WTC11 (cell line): ENCODE measurements at regions not wholly inside any gene's neighbourhood (a gene's known extent, or its start where the extent isn't known, plus 50 kb on each side); places are given as distances from the start of the nearest gene placed in this dataset.
"Not testable (repeated sequence)": the region's sequence is repeated elsewhere in the genome, so short reads cannot be mapped to it uniquely, and the experiment has no call there.

Experiments used
- ATAC-seq: fragments of 200-7000 bp; cut with Tn5 transposase; 2 replicates; pipeline ENCODE4 v1.10.0; 2021; ENCODE audit warnings: mild to moderate bottlenecking, moderate library complexity
- CTCF ChIA-PET: fragments of 300-600 bp; sonication (Branson Sonifier 250); formaldehyde crosslinking; loops from one replicate; lab custom pipeline; 2021; ENCODE audit warnings: antibody characterized with exemption; lab: Charles Lee
- POLR2A ChIA-PET: fragments of 350-600 bp; sonication (Branson Sonifier 250); formaldehyde crosslinking; loops from one replicate; lab custom pipeline; 2021; ENCODE audit warnings: antibody characterized with exemption; lab: Charles Lee
- DNase-seq: peaks from one replicate; pipeline ENCODE4 v3.0.0; 2021; ENCODE audit warnings: low spot score
- H3K27ac Mint-ChIP-seq: 2 replicates; pipeline ENCODE4 v1.8.0; 2021; ENCODE audit warnings: mixed read lengths
- H3K27me3 Mint-ChIP-seq: 2 replicates; pipeline ENCODE4 v1.8.0; 2021; ENCODE audit warnings: low read depth, mild to moderate bottlenecking, moderate library complexity, mixed read lengths
- H3K36me3 Mint-ChIP-seq: 2 replicates; pipeline ENCODE4 v1.8.0; 2021; ENCODE audit warnings: mixed read lengths
- H3K4me1 Mint-ChIP-seq: 2 replicates; pipeline ENCODE4 v1.8.0; 2022; ENCODE audit warnings: mixed read lengths
- H3K4me3 Mint-ChIP-seq: 2 replicates; pipeline ENCODE4 v1.8.0; 2021; ENCODE audit warnings: mild to moderate bottlenecking, moderate library complexity, mixed read lengths
- H3K9me3 Mint-ChIP-seq: 2 replicates; pipeline ENCODE4 v1.8.0; 2021; ENCODE audit warnings: mixed read lengths
- CBFB ChIP-seq: sonication (generic); formaldehyde crosslinking; IDR thresholded peaks from 2 replicates; pipeline ENCODE4 v1.8.1; 2022; ENCODE audit warnings: mild to moderate bottlenecking, low read depth, missing genetic modification reagents
- CDX4 ChIP-seq: fragments of 250-450 bp; sonication (Bioruptor Pico); IDR thresholded peaks from 2 replicates; pipeline ENCODE4 v1.9.0; 2021; ENCODE audit warnings: moderate library complexity, mild to moderate bottlenecking, inconsistent platforms, borderline replicate concordance
- CTCF ChIP-seq: fragments of 200-600 bp; IDR thresholded peaks from 2 replicates; pipeline ENCODE4 v1.8.0; 2022; ENCODE audit warnings: antibody characterized with exemption
- ELF4 ChIP-seq: sonication (generic); formaldehyde crosslinking; IDR thresholded peaks from 2 replicates; pipeline ENCODE4 v1.8.1; 2022; ENCODE audit warnings: low read depth, mild to moderate bottlenecking, moderate library complexity, missing genetic modification reagents
- GRHL2 ChIP-seq: fragments of 250-450 bp; sonication (Bioruptor Pico); IDR thresholded peaks from 2 replicates; pipeline ENCODE4 v1.8.0; 2022; ENCODE audit warnings: mild to moderate bottlenecking, moderate library complexity; ENCODE audit not compliant: insufficient replicate concordance, severe bottlenecking
- HMGA2 ChIP-seq: fragments of 250-450 bp; sonication (Bioruptor Pico); IDR thresholded peaks from 2 replicates; pipeline ENCODE4 v1.4.0; 2021; ENCODE audit warnings: mild to moderate bottlenecking, moderate library complexity
- IRF1 ChIP-seq: sonication (generic); formaldehyde crosslinking; IDR thresholded peaks from 2 replicates; pipeline ENCODE4 v1.8.0; 2023; ENCODE audit warnings: missing genetic modification reagents
- JAZF1 ChIP-seq: fragments of 250-450 bp; sonication (Bioruptor Pico); IDR thresholded peaks from 2 replicates; pipeline ENCODE4 v1.9.0; 2021; ENCODE audit warnings: moderate library complexity, mild to moderate bottlenecking, inconsistent platforms
- MAX ChIP-seq: sonication (generic); formaldehyde crosslinking; IDR thresholded peaks from 2 replicates; pipeline ENCODE4 v1.8.0; 2022; ENCODE audit warnings: mild to moderate bottlenecking, missing genetic modification reagents
- NFE2L1 ChIP-seq: sonication (generic); formaldehyde crosslinking; IDR thresholded peaks from 2 replicates; pipeline ENCODE4 v1.8.1; 2023; ENCODE audit warnings: missing genetic modification reagents
- NFYB ChIP-seq: sonication (generic); formaldehyde crosslinking; conservative IDR thresholded peaks from 2 replicates; pipeline ENCODE4 v1.8.0; 2022; ENCODE audit warnings: low read depth, missing genetic modification reagents
- NR1H2 ChIP-seq: sonication (generic); formaldehyde crosslinking; IDR thresholded peaks from 2 replicates; pipeline ENCODE4 v1.9.0; 2021; ENCODE audit warnings: mild to moderate bottlenecking, moderate library complexity, missing genetic modification reagents
- NR3C1 ChIP-seq: sonication (generic); formaldehyde crosslinking; conservative IDR thresholded peaks from 2 replicates; pipeline ENCODE4 v1.8.1; 2023; ENCODE audit warnings: low read depth, mild to moderate bottlenecking, missing genetic modification reagents
- OVOL2 ChIP-seq: fragments of 250-450 bp; sonication (Bioruptor Pico); IDR thresholded peaks from 2 replicates; pipeline ENCODE4 v1.9.0; 2021; ENCODE audit warnings: mild to moderate bottlenecking, borderline replicate concordance
- TEAD1 ChIP-seq: sonication (generic); formaldehyde crosslinking; IDR thresholded peaks from 2 replicates; pipeline ENCODE4 v1.8.0; 2022; ENCODE audit warnings: mild to moderate bottlenecking, missing genetic modification reagents
- ZBTB21 ChIP-seq: sonication (generic); formaldehyde crosslinking; IDR thresholded peaks from 2 replicates; pipeline ENCODE4 v1.8.1; 2023; ENCODE audit warnings: mild to moderate bottlenecking, missing genetic modification reagents, borderline replicate concordance
- ZBTB43 ChIP-seq: sonication (generic); formaldehyde crosslinking; IDR thresholded peaks from 2 replicates; pipeline ENCODE4 v1.8.1; 2023; ENCODE audit warnings: mild to moderate bottlenecking, missing genetic modification reagents
- ZNF263 ChIP-seq: sonication (generic); formaldehyde crosslinking; IDR thresholded peaks from 2 replicates; pipeline ENCODE4 v1.8.1; 2022; ENCODE audit warnings: low read depth, mild to moderate bottlenecking, moderate library complexity, missing genetic modification reagents
- ZNF317 ChIP-seq: sonication (generic); formaldehyde crosslinking; IDR thresholded peaks from 2 replicates; pipeline ENCODE4 v1.8.1; 2023; ENCODE audit warnings: low read depth, mild to moderate bottlenecking, moderate library complexity, missing genetic modification reagents, borderline replicate concordance
- ZNF425 ChIP-seq: fragments of 250-450 bp; sonication (Bioruptor Pico); conservative IDR thresholded peaks from 2 replicates; pipeline ENCODE4 v1.9.0; 2021; ENCODE audit warnings: mild to moderate bottlenecking

- Mint-ChIP-seq H3K9me3 (peaks cover 15% of the 10 kb centered on the region), H3K4me3 (no peak overlapping the region), H3K4me1 (no peaks in the 10 kb centered on the region)
- ATAC-seq = no peak
- TF ChIP-seq ZBTB21 = no peak
- no peak for TF ChIP-seq NFYB (CRISPR knock-in tag)
- TF ChIP-seq NR3C1 (CRISPR knock-in tag) = no peak
- no peak for TF ChIP-seq ELF4 (CRISPR knock-in tag)
- TF ChIP-seq, all 79 proteins: peak for 0
- ChIA-PET CTCF (interaction anchor here (1.0 to 1.4 kb wide), 3 partner anchors 40 to 135 kb away, joined by 3 to 4 read pairs (median 3); no protein-coding TSS in a partner anchor), POLR2A (no interaction called here)
- Mint-ChIP-seq H3K27ac (no peak overlapping the region), H3K27me3 (peaks cover 8% of the 10 kb centered on the region), H3K36me3 (no peaks in the 10 kb centered on the region; the same call in 1 of the 2 replicates)
- DNase-seq = no peak
These were observed 130.7 kb downstream of the DHRS2 start for GRCh38 chr14:23766737-23767401.

GRCh38 chr14:23769221-23769728 is 133.1 kb downstream of the DHRS2 start:
- POLR2A ChIA-PET, H3K27ac Mint-ChIP-seq, H3K4me1 Mint-ChIP-seq, H3K36me3 Mint-ChIP-seq, H3K27me3 Mint-ChIP-seq, H3K4me3 Mint-ChIP-seq: not testable (repeated sequence)
- H3K9me3 Mint-ChIP-seq = peaks cover 15% of the 10 kb centered on the region
- CTCF ChIA-PET = interaction anchor here (0.6 to 2.0 kb wide), 3 partner anchors 42 to 141 kb away, joined by 3 to 7 read pairs (median 4); no protein-coding TSS in a partner anchor
- peak; percentile 34 for DNase-seq
- peak; percentile 76 for ATAC-seq

GRCh38 chr14:23773981-23774380 is 137.8 kb downstream of the DHRS2 start:
- Mint-ChIP-seq H3K27me3 (no peaks in the 10 kb centered on the region; the same call in 1 of the 2 replicates), H3K36me3 (no peaks in the 10 kb centered on the region), H3K9me3 (no peaks in the 10 kb centered on the region), H3K4me1 (peaks cover 3% of the 10 kb centered on the region; the same call in 1 of the 2 replicates), H3K27ac (no peak overlapping the region), H3K4me3 (no peak overlapping the region)
- CTCF ChIA-PET = interaction anchor here (2.6 to 2.9 kb wide), 2 partner anchors 137 to 142 kb away, joined by 12 to 13 read pairs; no protein-coding TSS in a partner anchor
- POLR2A ChIA-PET = no interaction called here
- ATAC-seq (no peak), DNase-seq (no peak)
- TF ChIP-seq CBFB (CRISPR knock-in tag) (no peak), NFE2L1 (no peak), HMGA2 (CRISPR knock-in tag) (no peak), ELF4 (CRISPR knock-in tag) (no peak), GRHL2 (CRISPR knock-in tag) (no peak), ZNF425 (CRISPR knock-in tag) (no peak), ZBTB21 (no peak), ZNF263 (CRISPR knock-in tag) (no peak), OVOL2 (CRISPR knock-in tag) (no peak), JAZF1 (no peak), IRF1 (CRISPR knock-in tag) (no peak), TEAD1 (CRISPR knock-in tag) (no peak), NR1H2 (no peak)

GRCh38 chr14:23776296-23776695 is 140.1 kb downstream of the DHRS2 start:
- POLR2A ChIA-PET = no interaction called here
- DNase-seq (no peak), ATAC-seq (no peak)
- H3K4me3 Mint-ChIP-seq = no peak overlapping the region
- peaks cover 3% of the 10 kb centered on the region; the same call in 1 of the 2 replicates for H3K4me1 Mint-ChIP-seq
- H3K27ac Mint-ChIP-seq = no peak overlapping the region
- H3K9me3 Mint-ChIP-seq = no peaks in the 10 kb centered on the region
- H3K36me3 Mint-ChIP-seq = no peaks in the 10 kb centered on the region
- CTCF ChIA-PET = interaction anchor here (1.4 to 2.9 kb wide), 3 partner anchors 111 to 144 kb away, joined by 5 to 12 read pairs (median 5); no protein-coding TSS in a partner anchor
- H3K27me3 Mint-ChIP-seq = no peaks in the 10 kb centered on the region; the same call in 1 of the 2 replicates
- no peak for TF ChIP-seq CDX4 (CRISPR knock-in tag)
- TF ChIP-seq NR1H2 = no peak
- no peak for TF ChIP-seq ZBTB43
- no peak for TF ChIP-seq ZNF317
- TF ChIP-seq CTCF = no peak
- no peak for TF ChIP-seq MAX
